NCI-H146 (cell line): ENCODE measurements at regions not wholly inside any gene's neighbourhood (a gene's known extent, or its start where the extent isn't known, plus 50 kb on each side); places are given as distances from the start of the nearest gene placed in this dataset.

ENCODE experiments used
- DNase-seq: peaks from one replicate; lab custom pipeline; 2025; lab: John Stamatoyannopoulos, UW

DNA sequence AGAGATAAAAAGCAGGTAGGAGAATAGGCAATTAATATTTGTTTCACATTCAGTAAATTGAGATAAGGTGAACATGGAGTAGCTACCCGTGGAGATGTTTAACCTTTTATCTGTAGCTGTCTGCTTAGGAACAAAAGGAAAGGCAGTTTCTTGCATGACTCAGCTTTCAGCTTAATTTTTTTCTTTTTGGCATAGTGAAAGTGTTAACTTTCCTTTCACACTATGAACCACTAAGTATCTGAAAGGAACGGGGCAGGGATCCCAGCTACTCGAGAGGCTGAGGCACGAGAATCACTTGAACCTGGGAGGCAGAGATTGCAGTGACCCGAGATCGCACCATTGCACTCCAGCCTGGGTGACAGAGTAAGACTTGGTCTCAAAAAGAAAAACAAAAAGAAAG, 176.0 kb downstream of the LACC1 start:
- peak; percentile 17 for DNase-seq

DNA sequence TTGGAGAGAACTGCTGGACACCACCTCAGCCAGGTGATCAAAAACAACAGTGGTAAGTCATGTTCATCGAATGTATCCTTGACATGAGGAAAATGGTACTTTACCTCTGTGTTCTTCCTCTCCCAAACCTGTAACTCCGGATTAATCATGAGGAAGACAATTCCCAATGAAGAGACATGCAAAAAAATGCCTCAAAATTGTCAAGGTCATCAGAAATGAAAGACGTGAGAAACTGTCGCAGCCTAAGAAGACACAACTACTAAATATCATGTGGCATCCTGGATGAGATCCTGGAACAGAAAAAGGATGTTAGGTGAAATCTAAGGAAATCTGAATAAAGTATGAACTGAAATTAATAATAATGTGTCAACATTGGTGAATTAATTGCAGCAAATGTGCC, 178.4 kb downstream of the LACC1 start:
- DNase-seq: no peak

DNA sequence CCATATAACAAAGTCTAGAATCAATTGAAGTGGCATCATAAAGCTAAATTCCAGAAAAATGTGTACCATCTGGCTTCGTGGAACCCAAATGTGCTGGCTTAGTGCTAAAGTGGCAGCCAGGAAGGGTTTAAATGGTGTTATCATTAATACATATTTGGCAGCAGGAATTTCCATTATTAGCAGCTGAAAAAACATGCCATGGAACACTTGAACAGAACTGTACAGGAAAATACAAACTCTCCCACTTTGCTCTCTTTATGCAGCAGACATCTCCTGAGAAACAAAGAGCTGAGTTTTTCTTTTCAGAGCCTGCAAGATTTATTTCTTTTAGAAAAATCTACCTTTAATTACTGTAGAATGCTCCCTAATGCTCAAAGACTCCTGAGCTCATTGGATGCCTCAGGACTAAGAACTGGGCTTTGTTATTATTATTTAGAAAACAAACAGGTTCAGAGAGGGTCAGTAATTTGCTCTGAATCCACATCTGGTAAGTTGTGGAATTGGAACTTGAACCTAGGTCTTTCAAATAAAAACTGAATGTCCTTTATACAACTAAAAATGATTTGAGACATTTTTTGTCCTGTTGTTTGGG, 179.0 kb downstream of the LACC1 start:
- no peak for DNase-seq

DNA sequence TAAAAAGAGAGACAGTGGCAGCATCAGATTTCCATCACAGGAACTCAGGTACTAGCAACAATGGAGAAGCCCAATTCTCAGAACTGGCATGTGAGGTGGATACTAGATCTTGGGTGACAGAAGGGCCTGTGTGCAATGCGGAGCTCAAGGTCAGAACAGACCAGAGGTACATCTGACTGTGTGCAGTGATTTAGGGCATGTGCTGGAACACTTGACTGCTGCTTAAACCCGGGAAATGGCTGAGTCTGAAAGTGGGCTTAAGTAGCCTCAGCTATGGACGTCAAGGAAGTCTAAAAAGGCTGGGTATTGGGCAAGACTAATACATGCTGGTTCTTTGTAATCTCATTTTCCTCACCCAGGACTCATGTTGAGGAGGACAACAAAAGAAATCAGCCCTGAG, 182.2 kb downstream of the LACC1 start:
- DNase-seq: no peak

DNA sequence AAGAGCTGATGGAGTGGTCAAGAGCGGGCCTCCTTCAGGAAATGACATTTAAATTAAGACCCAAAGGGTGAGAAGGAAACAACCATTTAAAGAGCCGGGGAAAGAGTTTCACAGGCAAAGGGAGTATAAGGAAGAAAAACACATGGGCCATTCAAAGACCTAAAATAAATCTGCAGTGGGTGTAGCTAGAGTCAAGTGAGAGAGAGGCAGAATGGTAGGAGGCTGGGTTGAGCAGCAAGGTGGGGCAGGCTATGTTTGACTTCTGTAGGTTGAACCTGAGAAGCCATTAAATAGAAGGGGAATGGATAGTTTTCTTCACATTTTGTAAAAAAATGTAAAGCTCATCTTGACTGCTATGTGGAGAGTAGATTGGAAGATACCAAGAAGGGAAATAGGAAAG, 183.8 kb downstream of the LACC1 start:
- DNase-seq: no peak

DNA sequence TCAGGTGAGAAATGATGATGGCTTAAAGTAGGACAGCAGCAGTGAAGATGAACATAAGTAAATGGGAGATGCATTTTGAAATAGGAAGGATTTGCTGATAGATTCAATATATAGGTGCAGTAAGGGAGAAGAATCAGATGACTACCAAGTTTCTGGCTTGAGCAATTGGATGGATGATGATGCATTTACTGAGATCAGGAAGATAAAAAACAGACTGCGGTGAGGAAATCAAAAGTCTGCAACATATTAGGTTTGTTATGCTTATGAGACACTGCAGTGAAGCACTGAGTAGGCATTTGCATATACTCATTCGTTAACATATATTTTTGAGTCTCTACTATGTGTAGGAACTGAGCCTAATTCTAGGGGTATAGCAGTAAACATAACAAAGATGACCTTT, 184.2 kb downstream of the LACC1 start:
- DNase-seq: no peak

DNA sequence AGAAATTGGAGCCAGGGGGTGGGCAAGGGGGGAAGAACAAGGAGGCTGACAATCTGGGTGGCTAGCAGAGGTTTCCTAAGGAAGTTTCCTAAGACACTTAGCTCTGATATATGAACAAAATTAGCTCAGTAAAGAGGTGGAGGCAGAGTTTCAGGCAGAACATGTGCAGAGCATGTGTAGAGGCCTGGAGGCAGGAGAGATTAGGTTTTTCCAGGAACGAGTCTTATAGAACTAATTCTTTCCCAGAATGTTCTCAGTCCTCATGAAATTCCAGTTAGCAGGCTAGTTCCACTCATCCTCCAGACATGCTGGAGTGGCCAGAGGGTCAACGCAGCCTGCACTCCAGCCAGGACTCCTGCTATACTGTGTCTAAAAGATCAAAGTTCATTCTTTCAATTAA, 184.7 kb downstream of the LACC1 start:
- DNase-seq: no peak

DNA sequence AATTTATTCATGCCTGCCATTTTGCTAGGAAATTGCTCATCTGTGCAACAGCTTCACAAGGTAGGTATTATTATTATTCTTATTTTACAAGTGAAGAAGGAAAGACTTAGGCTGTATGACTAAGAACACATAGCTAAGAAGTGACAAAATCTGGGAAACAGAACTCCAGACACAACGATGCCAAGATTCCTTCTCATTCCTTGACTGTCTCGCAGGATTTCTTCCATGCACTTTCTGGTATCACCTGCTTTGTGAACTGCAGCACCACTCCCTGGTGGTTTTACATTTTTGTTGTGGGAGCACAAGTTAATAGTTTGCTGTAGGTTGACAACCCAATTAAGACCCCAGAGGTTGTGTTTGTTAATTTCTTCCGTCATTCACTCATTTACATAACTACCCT, 188.5 kb downstream of the LACC1 start:
- no peak for DNase-seq

DNA sequence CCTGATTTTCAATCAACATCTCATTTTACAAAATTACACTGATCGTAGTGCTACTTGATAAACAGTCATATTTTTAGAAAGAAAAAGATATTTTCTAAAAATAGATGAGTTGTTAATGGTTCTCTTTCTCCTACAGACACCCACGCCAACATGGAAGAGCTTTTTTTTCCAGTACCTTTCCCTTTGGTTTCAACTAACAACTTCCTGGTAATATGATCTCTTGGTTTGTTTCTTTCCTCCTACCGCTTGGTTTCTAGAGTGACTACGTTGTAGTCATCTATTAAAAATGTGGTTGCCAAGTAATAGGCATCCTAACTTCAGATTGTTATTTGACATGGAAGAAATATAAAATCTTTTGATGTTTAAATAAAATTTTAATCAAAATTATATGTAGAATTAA, 189.0 kb downstream of the LACC1 start:
- DNase-seq: no peak

DNA sequence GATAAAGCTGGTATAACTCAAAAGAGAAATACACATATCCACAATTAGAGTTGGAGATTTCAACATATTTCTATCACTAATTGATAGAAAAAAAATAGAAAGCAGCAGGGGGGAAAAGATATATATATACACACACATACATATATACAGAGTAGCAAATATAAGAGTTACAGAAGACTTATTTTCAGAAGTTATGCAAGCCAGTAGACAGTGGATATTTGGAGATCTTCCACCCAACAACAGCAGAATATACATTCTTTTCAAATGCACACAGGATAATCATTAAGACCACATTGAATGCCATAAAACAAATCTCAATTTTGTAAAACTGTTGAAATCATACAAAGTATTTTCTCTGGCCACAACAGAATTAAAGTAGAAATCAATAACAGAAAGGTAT, 192.8 kb downstream of the LACC1 start:
- DNase-seq: no peak

DNA sequence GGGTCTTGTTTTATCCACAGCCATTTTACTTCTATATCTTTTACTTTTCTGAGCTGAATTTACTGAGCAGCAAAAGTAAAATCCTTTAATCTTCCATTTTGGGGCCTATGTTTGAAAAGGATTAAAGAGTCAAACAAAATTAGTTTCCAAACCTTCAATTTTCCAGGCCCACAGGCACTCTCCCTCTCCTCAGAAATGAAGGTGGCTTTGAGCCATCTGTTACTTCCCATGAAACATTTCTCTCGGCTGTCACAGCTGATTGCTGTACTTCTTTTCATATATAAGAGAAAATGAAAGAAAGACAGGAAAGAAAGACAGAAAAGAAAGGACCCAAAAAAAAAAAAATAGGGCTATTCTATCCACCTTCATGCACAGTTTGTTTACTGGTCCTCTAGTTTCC, 194.9 kb downstream of the LACC1 start:
- DNase-seq: no peak

DNA sequence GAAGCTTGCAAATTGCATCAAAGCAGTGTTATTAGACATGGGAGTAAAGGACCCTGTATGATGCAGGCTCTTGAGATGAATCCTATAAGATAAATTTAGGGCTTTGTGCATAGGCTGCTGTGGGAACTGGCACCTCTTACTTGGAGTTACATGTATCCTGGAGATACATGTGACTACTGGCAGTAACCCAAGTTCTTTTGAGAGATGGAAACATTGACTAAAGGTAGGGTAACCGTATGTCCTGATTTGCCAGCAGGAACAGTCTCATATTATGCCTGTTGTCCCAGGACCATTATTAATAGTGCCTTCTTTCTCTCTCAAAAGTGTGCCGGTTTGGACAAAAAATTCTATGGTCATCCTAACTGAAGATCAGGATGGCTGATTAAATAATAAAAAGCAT, 195.4 kb downstream of the LACC1 start:
- no peak for DNase-seq

DNA sequence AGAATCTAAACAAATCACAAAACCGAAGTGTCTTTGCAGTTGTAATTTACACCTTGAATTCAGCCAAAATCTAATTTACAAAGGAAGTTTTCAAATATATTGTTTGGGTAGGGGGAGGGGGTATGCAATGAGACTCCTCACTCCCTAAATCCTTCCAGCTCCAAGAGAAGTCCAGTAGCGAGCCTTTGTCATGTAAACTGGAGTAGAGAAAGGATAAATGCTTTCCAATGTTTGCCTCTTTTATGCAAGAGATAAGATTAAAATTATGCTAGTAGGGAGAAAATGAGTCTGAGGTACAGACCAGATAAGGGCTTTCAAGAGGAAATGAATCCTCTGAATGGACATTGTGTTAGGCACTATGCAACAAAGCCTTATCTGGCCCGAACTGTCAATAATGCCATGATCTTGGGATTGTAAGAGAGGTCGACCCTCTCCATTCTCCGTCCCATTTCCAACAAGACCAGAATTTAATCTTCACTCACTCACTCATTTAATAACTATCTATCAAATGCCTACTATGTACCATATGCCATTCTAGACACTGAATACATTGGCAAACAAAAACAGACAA, 199.2 kb downstream of the LACC1 start:
- DNase-seq: peak; percentile 96

DNA sequence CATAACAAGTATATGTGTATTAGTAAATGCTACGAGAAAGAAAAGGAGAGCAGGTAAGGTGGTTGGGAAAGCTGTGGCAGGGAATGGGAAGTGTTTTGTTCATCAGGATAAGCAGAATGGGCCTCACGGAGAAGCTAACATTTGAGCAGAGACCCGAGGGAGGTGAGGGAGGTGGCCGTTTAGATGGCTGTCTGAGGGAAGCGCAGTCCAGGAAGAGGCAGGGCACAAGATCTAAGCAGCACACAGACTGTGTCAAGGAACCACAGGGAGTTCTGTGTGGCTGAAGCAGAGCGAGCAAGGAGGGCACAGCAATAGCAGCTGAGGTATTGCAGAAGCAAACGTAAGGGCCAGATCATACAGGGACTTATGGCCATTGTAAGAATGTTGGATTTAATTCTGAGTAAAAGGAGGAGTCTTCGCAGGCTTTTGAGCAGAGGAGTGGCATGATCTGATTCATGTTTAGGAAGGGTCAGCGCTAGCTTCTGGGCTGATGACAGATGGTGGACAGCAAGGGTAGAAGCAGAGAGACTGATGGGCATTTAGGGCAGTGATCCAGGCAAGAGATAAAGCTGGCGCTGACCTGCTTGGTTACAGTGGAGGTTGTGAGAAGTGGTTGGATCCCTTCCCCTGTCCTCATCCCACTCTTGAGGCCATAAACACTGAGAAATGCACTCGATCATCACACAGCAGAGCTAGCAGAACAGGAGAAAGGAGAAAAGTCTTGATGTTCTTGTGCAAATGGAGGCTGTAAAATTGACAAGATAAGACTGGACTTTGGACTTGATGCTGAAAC, 199.9 kb downstream of the LACC1 start:
- peak; percentile 67 for DNase-seq

DNA sequence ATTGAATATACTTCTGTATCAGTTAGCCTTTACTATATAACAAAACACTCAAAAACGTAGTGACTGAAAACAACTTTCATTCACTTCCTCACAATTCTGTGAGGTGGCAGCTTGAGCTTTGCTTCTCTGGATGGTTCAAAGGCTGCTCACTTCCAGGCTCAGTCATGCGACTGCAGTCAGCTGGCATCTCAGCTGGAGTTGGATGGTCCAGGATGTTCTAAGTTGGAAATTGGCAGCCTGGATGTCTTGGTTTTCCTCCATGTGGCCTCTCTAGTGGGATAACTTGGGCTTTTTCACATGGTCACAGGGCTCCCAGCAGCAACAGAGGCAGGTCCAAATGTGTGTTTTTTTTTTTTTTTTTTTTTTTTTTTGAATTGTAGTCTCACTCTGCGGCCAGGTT, 204.4 kb downstream of the LACC1 start:
- no peak for DNase-seq

DNA sequence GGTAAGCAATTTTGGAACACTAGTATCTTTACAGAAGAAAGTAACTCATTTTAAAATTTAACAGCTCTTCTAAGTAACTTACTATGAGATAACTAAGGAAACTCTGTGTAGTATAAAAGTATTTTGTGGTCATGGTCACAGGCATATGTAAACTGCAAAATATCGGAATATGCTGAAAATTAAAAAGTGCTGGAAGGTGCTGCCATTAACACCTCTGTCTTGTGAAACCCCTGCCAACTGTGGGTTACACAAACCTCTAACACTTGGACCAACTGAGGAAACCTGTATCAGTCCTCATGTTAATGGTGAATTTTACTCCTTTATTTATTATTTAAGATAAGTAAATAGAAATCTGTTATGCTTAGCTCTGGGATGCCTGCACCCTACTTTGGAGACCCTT, 206.7 kb downstream of the LACC1 start:
- DNase-seq: no peak

DNA sequence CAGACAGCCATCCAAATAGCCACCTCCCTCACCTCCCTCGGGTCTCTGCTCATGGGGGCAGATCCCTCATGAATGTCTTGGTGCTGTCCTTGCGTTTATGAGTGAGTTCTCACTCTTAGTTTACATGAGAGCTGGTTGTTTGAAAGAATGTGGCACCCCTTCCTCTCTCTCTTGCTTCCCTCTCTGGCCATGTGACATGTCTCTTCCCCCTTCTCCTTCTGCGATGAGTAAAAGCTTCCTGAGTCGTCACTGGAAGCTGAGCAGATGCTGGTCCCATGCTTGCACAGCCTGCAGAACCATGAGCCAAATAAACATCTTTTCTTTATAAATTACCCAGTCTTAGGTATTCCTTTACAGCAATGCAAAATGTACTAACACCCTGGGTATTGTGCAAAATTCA, 208.7 kb downstream of the LACC1 start:
- no peak for DNase-seq

DNA sequence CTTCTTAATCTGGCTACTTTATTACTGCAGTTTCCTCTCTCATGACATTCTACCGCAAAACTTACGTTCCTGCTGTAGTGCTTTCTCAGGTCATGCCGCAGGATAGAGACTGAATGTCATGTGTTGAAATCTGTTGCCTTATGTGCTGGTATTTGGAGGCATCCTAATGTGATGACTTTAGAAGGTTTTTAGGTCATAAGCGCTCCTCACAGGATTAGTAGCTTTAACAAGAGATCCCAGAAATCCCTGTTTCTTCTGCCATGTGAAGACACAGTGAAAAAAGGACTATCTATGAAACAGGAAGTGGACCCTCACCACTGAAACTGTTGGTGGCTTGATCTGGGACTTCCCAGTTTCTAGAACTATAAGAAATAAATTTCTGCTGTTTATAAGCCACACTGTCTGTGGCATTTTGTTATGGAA, 209.3 kb downstream of the LACC1 start:
- DNase-seq: no peak

DNA sequence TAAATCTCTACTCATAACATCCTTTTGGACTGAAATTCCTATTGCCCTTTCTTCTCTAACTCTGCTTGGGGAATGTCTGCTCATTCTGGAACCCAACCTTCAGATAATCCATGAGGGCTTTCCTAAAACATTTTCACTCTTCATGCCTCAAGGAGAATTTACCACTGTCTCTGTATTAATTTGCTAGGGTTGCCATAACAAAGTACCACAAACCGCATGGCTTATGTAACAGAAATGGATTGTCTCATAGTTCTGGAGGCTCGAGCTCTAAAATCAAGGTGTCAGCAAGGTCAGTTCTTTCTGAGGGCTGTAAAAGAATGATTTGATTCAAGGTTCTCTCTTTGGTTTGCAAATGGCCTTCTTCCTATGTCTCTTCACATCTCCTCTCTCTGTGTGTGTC, 209.7 kb downstream of the LACC1 start:
- DNase-seq: no peak

DNA sequence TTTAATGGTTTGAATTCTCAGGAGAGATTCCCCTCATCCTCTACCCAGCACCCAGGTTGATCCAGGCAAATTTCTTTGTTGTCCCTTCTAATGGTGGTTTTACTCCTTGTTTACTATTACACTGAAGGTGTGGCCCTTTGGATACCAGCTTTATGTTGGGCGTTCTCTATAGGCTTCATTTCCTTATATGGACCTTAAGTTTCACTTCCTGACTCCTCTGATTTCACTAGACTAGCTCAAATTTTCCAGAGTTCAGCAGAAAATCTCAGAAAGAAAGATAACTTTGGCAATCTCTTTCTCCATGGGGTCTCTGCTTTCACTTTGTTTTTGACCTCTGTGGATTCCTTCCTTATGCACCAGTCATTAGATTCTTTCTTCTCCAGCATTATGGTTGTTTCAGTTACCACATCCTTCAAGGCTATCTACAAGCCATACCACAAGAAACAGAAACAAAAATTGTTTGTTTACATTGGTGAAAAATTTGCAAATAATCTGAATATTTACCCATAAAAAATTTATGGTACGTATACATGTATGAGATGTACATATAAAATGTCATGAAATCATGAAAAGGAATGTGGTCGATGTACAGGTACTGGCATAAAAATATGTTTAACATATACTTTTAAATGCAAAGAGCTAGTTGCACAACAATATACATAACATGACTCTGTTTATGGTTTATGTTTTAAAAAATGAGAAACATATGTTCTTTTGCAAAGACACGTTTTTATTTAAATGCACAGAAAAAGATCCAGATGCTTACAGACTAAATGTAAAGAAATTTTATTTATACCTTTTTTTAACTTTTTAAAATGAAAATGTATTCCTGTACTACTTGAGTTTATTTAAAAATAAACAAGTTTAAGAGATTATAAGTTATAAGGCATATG, 212.6 kb downstream of the LACC1 start:
- no peak for DNase-seq

DNA sequence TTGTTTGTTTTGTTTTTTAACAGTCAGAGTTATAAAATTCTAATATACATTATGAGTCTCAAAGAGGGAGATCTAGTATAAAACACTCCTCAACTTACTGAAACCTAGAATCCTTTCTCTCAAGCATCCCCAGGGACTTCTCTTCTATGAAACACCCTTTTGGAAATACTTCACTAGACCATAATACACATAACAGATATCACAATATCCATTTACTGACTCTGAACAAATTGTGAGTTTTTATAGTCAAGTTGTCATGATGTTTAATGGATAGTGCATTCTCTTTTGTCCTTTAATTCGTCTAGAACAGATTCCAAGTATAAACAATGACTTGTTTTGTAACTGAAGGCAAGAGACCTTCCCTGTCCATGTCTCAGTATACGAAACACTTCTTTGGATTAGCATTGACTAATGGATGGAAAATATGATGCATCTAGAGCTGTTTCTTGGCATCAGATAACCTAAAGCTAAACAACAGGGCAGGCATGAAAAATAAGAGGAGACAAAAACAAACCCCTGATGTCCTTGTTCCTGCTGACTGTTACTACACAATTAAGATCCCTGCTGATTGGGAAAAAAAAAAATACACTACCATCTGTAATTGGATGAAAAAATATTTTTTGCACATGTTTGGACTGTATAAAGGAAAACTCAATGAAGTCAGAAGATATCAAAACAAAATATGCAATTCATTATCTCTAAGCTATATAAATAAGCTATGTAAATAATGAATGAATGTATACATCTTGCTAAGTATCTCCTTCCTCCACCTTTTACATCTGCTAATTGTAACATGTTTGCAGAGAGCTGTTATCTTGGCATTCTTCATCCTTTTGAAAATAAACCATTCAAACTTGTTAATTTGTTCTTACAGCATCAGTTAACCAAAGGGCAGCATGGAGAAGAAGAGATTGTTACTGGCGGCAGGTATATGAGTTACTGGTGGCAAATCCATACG, 214.2 kb downstream of the LACC1 start:
- DNase-seq: peak; percentile 37
